MCF 10A (cell line): ENCODE measurements at regions not wholly inside any gene's neighbourhood (a gene's known extent, or its start where the extent isn't known, plus 50 kb on each side); places are given as distances from the start of the nearest gene placed in this dataset.

Source experiments
- BruUV-seq: library from RNA; stranded (reverse); fragments of 400-500 nt; replicated peaks from 2 replicates; lab custom pipeline; 2021; lab: Mats Ljungman, UMichigan
- CTCF ChIA-PET: fragments of 300-600 bp; sonication (Branson Sonifier 250); formaldehyde crosslinking; extraction: SDS; loops from one replicate; lab custom pipeline; 2021; ENCODE audit warnings: antibody characterized with exemption, inconsistent platforms; lab: Yijun Ruan, JAX
- POLR2A ChIA-PET: fragments of 300-600, 350-650 bp; sonication (Branson Sonifier 250); formaldehyde crosslinking; extraction: SDS; loops from one replicate; lab custom pipeline; 2020; ENCODE audit warnings: antibody characterized with exemption, inconsistent platforms; lab: Yijun Ruan, JAX
- DNase-seq: peaks from one replicate; pipeline ENCODE4 v3.0.0-alpha.2; 2018; ENCODE audit not compliant: unreplicated experiment
- H3K27ac Mint-ChIP-seq: one replicate; pipeline ENCODE4 v1.8.0; 2022; ENCODE audit warnings: mild to moderate bottlenecking, low read depth, mixed read lengths; ENCODE audit not compliant: unreplicated experiment
- H3K27me3 Mint-ChIP-seq: one replicate; pipeline ENCODE4 v1.8.0; 2022; ENCODE audit warnings: mixed read lengths; ENCODE audit not compliant: insufficient read depth, unreplicated experiment
- H3K36me3 Mint-ChIP-seq: one replicate; pipeline ENCODE4 v1.8.0; 2022; ENCODE audit warnings: mild to moderate bottlenecking, moderate library complexity, mixed read lengths; ENCODE audit not compliant: insufficient read depth, unreplicated experiment
- H3K4me1 Mint-ChIP-seq: one replicate; pipeline ENCODE4 v1.8.0; 2022; ENCODE audit warnings: mixed read lengths; ENCODE audit not compliant: insufficient read depth, unreplicated experiment
- H3K4me3 Mint-ChIP-seq: one replicate; pipeline ENCODE4 v1.8.0; 2022; ENCODE audit warnings: mild to moderate bottlenecking, moderate library complexity, mixed read lengths; ENCODE audit not compliant: unreplicated experiment
- H3K9me3 Mint-ChIP-seq: one replicate; pipeline ENCODE4 v1.8.0; 2022; ENCODE audit warnings: mixed read lengths; ENCODE audit not compliant: unreplicated experiment
- CTCF ChIP-seq: fragments of 200-600 bp; IDR thresholded peaks from one replicate; pipeline ENCODE4 v1.8.0; 2022; ENCODE audit warnings: antibody characterized with exemption, mild to moderate bottlenecking; ENCODE audit not compliant: unreplicated experiment
- intact Hi-C: fragments of 100-400 bp; cut with micrococcal nuclease; formaldehyde crosslinking; loops from 2 replicates; pipeline ENCODE4 v1.14.1; 2022

DNA sequence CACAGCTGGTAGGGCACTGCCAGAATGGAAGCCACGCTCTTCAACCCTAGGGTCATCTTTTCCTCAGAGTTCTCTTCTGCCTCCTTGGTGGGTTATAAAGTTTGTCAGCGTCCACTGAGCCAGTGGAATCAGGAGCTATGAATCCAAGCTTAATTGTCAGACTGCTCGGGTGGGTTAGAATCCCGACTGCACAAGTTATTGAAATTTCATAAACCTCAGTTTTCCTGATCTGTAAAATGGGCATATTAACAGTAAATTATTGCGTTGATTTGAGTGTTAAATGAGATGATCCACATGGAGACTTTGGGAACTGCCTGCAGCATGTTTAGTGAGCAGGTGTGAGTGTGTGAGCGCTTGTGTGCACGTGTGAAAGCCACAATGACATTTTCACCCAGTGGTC lies 400.5 kb upstream of the CDH11 start:
- intact Hi-C loops: no loop called here
- BruUV-seq: no TSS peak
- peaks cover 37% of the 10 kb centered on the region for H3K9me3 Mint-ChIP-seq
- TF ChIP-seq CTCF: no peak
- POLR2A ChIA-PET: no interaction called here
- H3K27ac Mint-ChIP-seq: no peak overlapping the region
- no peaks in the 10 kb centered on the region for H3K4me1 Mint-ChIP-seq
- no peak for DNase-seq
- H3K4me3 Mint-ChIP-seq: no peak overlapping the region
- H3K36me3 Mint-ChIP-seq: no peaks in the 10 kb centered on the region
- CTCF ChIA-PET: no interaction called here
- no peaks in the 10 kb centered on the region for H3K27me3 Mint-ChIP-seq

GRCh38 chr16:65521633-65522328 lies 399.9 kb upstream of the CDH11 start:
- H3K27me3 Mint-ChIP-seq: no peaks in the 10 kb centered on the region
- DNase-seq: no peak
- H3K4me3 Mint-ChIP-seq: no peak overlapping the region
- peaks cover 37% of the 10 kb centered on the region for H3K9me3 Mint-ChIP-seq
- H3K27ac Mint-ChIP-seq: no peak overlapping the region
- ChIA-PET CTCF (no interaction called here), POLR2A (no interaction called here)
- intact Hi-C loops: no loop called here
- TF ChIP-seq CTCF: no peak
- H3K36me3 Mint-ChIP-seq: no peaks in the 10 kb centered on the region
- no TSS peak for BruUV-seq
- H3K4me1 Mint-ChIP-seq: no peaks in the 10 kb centered on the region

GRCh38 chr16:65519402-65519801 lies 397.5 kb upstream of the CDH11 start:
- intact Hi-C loops: no loop called here
- H3K4me3 Mint-ChIP-seq: no peak overlapping the region
- no peaks in the 10 kb centered on the region for H3K36me3 Mint-ChIP-seq
- H3K4me1 Mint-ChIP-seq: no peaks in the 10 kb centered on the region
- no peak for DNase-seq
- peaks cover 39% of the 10 kb centered on the region for H3K9me3 Mint-ChIP-seq
- POLR2A ChIA-PET: no interaction called here
- CTCF ChIA-PET: no interaction called here
- no peak overlapping the region for H3K27ac Mint-ChIP-seq
- TF ChIP-seq CTCF: no peak
- no TSS peak for BruUV-seq
- H3K27me3 Mint-ChIP-seq: no peaks in the 10 kb centered on the region

DNA sequence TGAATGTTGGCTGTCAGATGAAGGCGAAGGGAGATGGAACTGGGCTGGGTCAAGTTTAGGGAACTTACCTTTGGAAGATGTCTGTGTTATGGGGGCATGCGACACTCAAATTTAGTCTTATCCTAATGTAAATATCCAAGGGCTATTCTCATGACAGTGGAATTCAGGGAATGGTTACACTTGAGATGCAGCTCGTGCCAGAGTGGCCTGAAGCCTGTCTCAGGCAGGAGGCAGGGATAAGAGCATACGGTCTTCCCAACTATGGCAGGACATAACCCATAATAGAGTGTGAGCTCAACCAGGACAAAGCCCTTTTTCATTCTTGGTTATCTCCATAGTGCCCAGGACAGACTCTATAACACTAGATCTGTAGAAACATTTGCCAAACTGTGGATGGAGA lies 393.3 kb upstream of the CDH11 start:
- no TSS peak for BruUV-seq
- peaks cover 32% of the 10 kb centered on the region for H3K9me3 Mint-ChIP-seq
- no peaks in the 10 kb centered on the region for H3K36me3 Mint-ChIP-seq
- TF ChIP-seq CTCF: no peak
- no peak overlapping the region for H3K4me3 Mint-ChIP-seq
- ChIA-PET CTCF (no interaction called here), POLR2A (no interaction called here)
- no peaks in the 10 kb centered on the region for H3K4me1 Mint-ChIP-seq
- intact Hi-C loops: no loop called here
- DNase-seq: no peak
- H3K27me3 Mint-ChIP-seq: no peaks in the 10 kb centered on the region
- no peak overlapping the region for H3K27ac Mint-ChIP-seq
